ENCODE measurements at regions not wholly inside any gene's neighbourhood (a gene's known extent, or its start where the extent isn't known, plus 50 kb on each side); places are given as distances from the start of the nearest gene placed in this dataset.

DNA sequence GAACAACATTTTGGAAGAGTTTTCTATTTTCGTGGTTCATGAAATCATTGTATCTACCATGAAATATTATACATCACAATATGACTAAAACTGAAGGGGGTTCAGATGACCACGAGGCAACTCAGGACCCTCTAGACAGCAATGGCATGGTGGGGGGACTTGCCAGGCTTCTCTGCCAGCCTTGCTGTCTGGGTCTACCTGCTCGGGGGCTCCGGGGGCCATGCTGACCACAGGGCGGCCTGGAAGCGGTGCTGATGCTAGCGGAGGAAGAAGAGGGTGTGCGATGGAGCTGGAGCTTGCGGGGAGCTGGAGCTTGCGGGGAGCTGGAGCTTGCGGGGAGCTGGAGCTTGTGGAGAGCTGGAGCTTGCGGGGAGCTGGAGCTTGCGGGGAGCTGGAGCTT is 89.2 kb upstream of the IRX4 start:
- DNase-seq (ENCODE audit: low read depth), result no peak
- H3K27me3 ChIP-seq (ENCODE audit: control insufficient read depth, insufficient read depth, low read length), result no peaks in the 10 kb centered on the region
- no peaks in the 10 kb centered on the region for H3K36me3 ChIP-seq (ENCODE audit: control insufficient read depth, insufficient read depth, low read length)
- no peak for TF ChIP-seq CTCF (IDR thresholded peaks at IDR 0.05; ENCODE audit: insufficient read depth, low read length, severe bottlenecking)
- FAIRE-seq, result no peak
- H3K4me3 ChIP-seq (ENCODE audit: low read depth, low read length), result no peak overlapping the region

GRCh38 chr5:1967736-1968135 is 85.0 kb upstream of the IRX4 start:
- no peak for DNase-seq (ENCODE audit: low read depth)
- FAIRE-seq, result no peak
- H3K27me3 ChIP-seq (ENCODE audit: control insufficient read depth, insufficient read depth, low read length), result no peaks in the 10 kb centered on the region

GRCh38 chr5:1966461-1966860 is 83.7 kb upstream of the IRX4 start:
- Histone ChIP-seq H3K27me3 (ENCODE audit: control insufficient read depth, insufficient read depth, low read length) (no peaks in the 10 kb centered on the region), H3K36me3 (ENCODE audit: control insufficient read depth, insufficient read depth, low read length) (no peaks in the 10 kb centered on the region), H3K4me3 (ENCODE audit: low read depth, low read length) (no peak overlapping the region)
- no peak for TF ChIP-seq CTCF (IDR thresholded peaks at IDR 0.05; ENCODE audit: insufficient read depth, low read length, severe bottlenecking)
- DNase-seq (ENCODE audit: low read depth) (no peak), FAIRE-seq (no peak)

More at GRCh38 chr5:1967736-1968135, 85.0 kb upstream of the IRX4 start:
- no peak overlapping the region for H3K4me3 ChIP-seq (ENCODE audit: low read depth, low read length)
- TF ChIP-seq CTCF (IDR thresholded peaks at IDR 0.05; ENCODE audit: insufficient read depth, low read length, severe bottlenecking), result no peak
- no peaks in the 10 kb centered on the region for H3K36me3 ChIP-seq (ENCODE audit: control insufficient read depth, insufficient read depth, low read length)

DNA sequence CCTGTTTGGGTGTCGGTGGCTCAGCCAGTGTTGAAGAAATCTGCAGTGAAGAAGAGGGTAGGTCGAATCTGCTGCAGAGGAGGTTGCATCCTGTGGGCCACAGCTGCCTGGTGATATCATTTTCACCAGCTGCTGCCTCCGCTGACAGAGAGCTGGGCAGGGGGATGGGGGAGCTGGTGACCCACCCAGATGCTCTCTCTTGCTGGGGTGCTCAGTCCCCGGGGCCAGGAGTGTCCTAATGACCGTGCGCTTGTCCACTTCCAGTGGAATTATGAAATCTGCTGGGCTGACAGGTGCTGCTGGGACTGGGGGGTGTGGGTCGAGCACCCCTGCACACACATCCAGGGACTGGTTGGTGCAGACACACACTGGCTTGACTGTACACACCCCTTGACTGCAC is 83.2 kb upstream of the IRX4 start:
- DNase-seq (ENCODE audit: low read depth), result no peak
- no peaks in the 10 kb centered on the region for H3K27me3 ChIP-seq (ENCODE audit: control insufficient read depth, insufficient read depth, low read length)

DNA sequence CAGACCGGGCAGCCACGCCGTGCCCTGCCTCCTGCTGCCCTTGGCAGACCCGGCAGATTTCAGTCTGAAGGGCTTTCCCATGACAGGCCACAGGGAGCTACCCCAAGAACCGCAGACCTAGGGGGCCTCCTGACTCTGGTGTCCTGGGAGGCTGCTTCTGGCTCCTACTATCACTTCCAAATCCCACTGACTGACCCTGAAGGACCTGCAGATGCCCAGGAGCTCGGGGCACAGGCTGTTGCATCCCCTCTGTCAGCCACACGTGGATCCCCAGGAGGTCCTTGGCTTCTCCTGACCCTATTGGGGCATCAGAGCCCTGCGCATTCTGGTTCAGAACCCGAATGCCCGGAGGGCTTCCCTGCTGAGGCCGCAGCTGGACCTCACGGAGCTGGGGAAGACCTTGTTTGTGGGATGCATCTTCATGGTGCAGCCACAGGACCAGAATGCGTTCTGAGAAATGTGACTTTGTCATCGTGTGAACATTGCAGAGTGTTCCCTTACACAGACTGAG is 81.3 kb upstream of the IRX4 start:
- FAIRE-seq (no peak), DNase-seq (ENCODE audit: low read depth) (no peak)

More for the DNA sequence above, 83.2 kb upstream of the IRX4 start:
- Histone ChIP-seq H3K4me3 (ENCODE audit: low read depth, low read length) (no peak overlapping the region), H3K36me3 (ENCODE audit: control insufficient read depth, insufficient read depth, low read length) (no peaks in the 10 kb centered on the region)
- no peak for FAIRE-seq
- TF ChIP-seq CTCF (IDR thresholded peaks at IDR 0.05; ENCODE audit: insufficient read depth, low read length, severe bottlenecking), result no peak

More for the DNA sequence above, 81.3 kb upstream of the IRX4 start:
- Histone ChIP-seq H3K27me3 (ENCODE audit: control insufficient read depth, insufficient read depth, low read length) (no peaks in the 10 kb centered on the region), H3K36me3 (ENCODE audit: control insufficient read depth, insufficient read depth, low read length) (no peaks in the 10 kb centered on the region), H3K4me3 (ENCODE audit: low read depth, low read length) (no peak overlapping the region)
- no peak for TF ChIP-seq CTCF (IDR thresholded peaks at IDR 0.05; ENCODE audit: insufficient read depth, low read length, severe bottlenecking)
